HCT116 (cell line): ENCODE measurements at regions not wholly inside any gene's neighbourhood (a gene's known extent, or its start where the extent isn't known, plus 50 kb on each side); places are given as distances from the start of the nearest gene placed in this dataset.

ENCODE experiments used
- CEBPB ChIP-seq: IDR thresholded peaks from 2 replicates; pipeline ENCODE4 v1.6.1; 2012; ENCODE audit warnings: low read depth
- CTCF ChIP-seq, 3 experiments: fragments of 200-600 bp in 1 of 3; sonication (generic) in 1 of 3; IDR thresholded peaks in 2 of 3; conservative IDR thresholded peaks in 1 of 3; 2 replicates each; pipeline ENCODE4 v1.5.1; 2012 to 2017; ENCODE audit warnings: low read depth in 2 of 3, low read length in 2 of 3, antibody characterized with exemption in 1 of 3, borderline replicate concordance in 1 of 3, control low read depth in 1 of 3, mild to moderate bottlenecking in 1 of 3, mixed read lengths in 1 of 3, mixed run types in 1 of 3, moderate library complexity in 1 of 3; ENCODE audit not compliant: insufficient read depth in 1 of 3
- EGR1 ChIP-seq: IDR thresholded peaks from 2 replicates; pipeline ENCODE4 v1.6.1; 2012; ENCODE audit warnings: low read depth
- EZH2phosphoT487 ChIP-seq: fragments of 200-600 bp; IDR thresholded peaks from 2 replicates; pipeline ENCODE4 v1.6.1; 2018; ENCODE audit warnings: antibody characterized with exemption, borderline replicate concordance
- FOSL1 ChIP-seq: IDR thresholded peaks from 2 replicates; pipeline ENCODE4 v1.6.1; 2012; ENCODE audit warnings: low read depth
- JUND ChIP-seq: IDR thresholded peaks from 2 replicates; pipeline ENCODE4 v1.6.1; 2012
- MAX ChIP-seq: IDR thresholded peaks from 2 replicates; pipeline ENCODE4 v1.6.1; 2012
- POLR2A ChIP-seq: IDR thresholded peaks from 2 replicates; pipeline ENCODE4 v1.7.0; 2011; ENCODE audit warnings: borderline replicate concordance; ENCODE audit not compliant: insufficient read depth, insufficient read length; ENCODE audit errors: extremely low read depth
- POLR2AphosphoS5 ChIP-seq: IDR thresholded peaks from 2 replicates; pipeline ENCODE4 v1.6.1; 2011; ENCODE audit warnings: mild to moderate bottlenecking, low read depth, low read length, moderate library complexity
- REST ChIP-seq: IDR thresholded peaks from 2 replicates; pipeline ENCODE4 v1.6.1; 2012; ENCODE audit warnings: low read depth
- YY1 ChIP-seq: IDR thresholded peaks from 2 replicates; pipeline ENCODE4 v1.6.1; 2011; ENCODE audit warnings: low read length, low read depth, moderate library complexity, mild to moderate bottlenecking; ENCODE audit not compliant: insufficient replicate concordance; ENCODE audit errors: extremely low read depth

- TF ChIP-seq CTCF (IDR thresholded peaks at IDR 0.05 in 2 of 3, conservative IDR thresholded peaks at IDR 0.05 in 1 of 3; ENCODE audit: borderline replicate concordance in 1 of 3, insufficient read depth in 1 of 3, low read depth in 2 of 3, low read length in 2 of 3), result no peak
- no peak for TF ChIP-seq FOSL1
- no peak for TF ChIP-seq EZH2phosphoT487
- TF ChIP-seq MAX, result no peak
- TF ChIP-seq POLR2AphosphoS5, result no peak
- no peak for TF ChIP-seq YY1
- no peak for TF ChIP-seq POLR2A
- TF ChIP-seq JUND, result no peak
- no peak for TF ChIP-seq CEBPB
- TF ChIP-seq REST, result no peak
- TF ChIP-seq EGR1, result no peak
These were observed 170.0 kb upstream of the KCTD3 start for GRCh38 chr1:215397106-215397505.
